GM19328 (cell line): ENCODE measurements at regions not wholly inside any gene's neighbourhood (a gene's known extent, or its start where the extent isn't known, plus 50 kb on each side); places are given as distances from the start of the nearest gene placed in this dataset.
"Not testable (repeated sequence)": the region's sequence is repeated elsewhere in the genome, so short reads cannot be mapped to it uniquely, and the experiment has no call there.

Experiments used
- ATAC-seq: cut with Tn5 transposase; IDR thresholded peaks from one replicate; pipeline ENCODE4 v1.9.1; 2021; ENCODE audit warnings: mild to moderate bottlenecking, moderate library complexity; ENCODE audit not compliant: unreplicated experiment

DNA sequence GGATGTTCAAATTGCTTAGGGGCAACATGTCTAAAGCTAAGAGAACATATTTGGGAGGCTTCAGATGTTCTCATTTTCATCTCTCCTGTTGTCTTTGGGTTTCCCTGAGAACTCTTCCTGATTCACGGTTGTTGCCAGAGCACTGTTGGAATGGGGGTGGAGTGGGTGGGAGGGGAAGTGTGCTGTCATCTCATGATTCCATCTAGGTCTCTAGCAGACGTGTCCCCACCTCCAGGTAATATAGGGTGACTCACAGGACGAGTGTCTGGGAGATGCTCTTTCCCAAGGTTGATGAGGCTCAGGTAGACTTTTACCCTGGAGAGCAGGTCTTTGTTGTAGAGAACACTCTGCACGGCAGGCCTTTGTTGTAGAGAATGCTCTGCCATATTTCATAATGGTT lies 636.9 kb downstream of the QKI start:
- ATAC-seq, result no peak

GRCh38 chr6:164049517-164049988 lies 635.0 kb downstream of the QKI start:
- ATAC-seq, result no peak

DNA sequence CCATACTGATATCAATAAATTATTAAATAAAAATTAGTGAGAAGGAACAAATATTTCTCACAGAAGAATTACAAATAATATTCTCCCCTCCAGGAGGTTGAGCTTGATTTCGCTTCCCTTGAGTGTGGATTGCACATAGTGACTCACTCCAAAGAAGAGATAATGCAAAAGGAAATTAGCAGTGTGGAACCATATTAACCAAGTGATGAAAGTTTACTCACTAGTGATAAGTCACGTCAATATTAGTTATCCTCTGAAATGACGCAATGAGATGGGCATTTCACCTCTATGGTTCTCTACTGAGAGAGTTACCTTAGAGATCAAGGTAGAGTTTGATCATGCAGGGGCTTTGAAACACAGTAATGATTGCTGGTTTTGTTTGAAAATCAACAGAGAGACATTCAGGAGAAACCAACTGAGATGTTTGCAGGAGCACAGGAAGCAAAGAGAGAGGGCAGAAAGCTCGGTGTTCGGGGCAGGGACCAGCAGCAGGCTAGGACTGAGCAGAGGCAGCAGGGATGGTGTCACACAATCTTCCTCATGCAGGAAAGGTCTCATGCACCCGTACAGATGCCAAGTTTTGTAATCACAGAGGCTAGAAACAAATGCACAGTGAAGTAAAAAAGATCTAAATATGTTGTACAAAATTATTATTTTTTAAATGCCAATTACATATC lies 634.5 kb downstream of the QKI start:
- ATAC-seq, result no peak

- ATAC-seq, result no peak
These were observed 630.6 kb downstream of the QKI start for GRCh38 chr6:164045082-164045481.

- ATAC-seq, result not testable (repeated sequence)
These were observed 629.1 kb downstream of the QKI start for GRCh38 chr6:164043656-164044055.

GRCh38 chr6:164042212-164042611 lies 627.7 kb downstream of the QKI start:
- ATAC-seq, result no peak

- ATAC-seq, result no peak
These were observed 626.5 kb downstream of the QKI start for GRCh38 chr6:164040994-164041393.

DNA sequence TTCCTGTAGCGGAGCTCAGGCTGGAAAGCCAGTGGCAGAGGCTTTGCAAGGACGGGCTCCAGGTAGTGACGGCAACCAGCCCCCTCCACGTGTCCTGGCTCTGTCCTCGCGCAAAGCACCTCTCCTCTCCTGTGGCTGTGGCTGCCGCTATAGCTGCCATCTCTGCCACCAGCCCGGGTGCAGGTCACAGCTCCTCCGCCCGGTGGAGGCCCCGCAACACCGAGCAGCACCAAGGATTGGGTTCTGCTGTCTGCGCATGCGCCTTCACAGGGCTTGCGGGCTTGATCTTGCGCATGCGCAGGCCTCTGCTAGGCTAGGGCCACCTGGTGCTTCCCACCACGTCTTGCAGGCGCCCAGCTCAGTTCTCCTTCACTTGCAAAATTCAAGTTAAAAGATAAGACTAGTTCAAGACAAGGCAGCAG lies 625.4 kb downstream of the QKI start:
- ATAC-seq, result no peak

DNA sequence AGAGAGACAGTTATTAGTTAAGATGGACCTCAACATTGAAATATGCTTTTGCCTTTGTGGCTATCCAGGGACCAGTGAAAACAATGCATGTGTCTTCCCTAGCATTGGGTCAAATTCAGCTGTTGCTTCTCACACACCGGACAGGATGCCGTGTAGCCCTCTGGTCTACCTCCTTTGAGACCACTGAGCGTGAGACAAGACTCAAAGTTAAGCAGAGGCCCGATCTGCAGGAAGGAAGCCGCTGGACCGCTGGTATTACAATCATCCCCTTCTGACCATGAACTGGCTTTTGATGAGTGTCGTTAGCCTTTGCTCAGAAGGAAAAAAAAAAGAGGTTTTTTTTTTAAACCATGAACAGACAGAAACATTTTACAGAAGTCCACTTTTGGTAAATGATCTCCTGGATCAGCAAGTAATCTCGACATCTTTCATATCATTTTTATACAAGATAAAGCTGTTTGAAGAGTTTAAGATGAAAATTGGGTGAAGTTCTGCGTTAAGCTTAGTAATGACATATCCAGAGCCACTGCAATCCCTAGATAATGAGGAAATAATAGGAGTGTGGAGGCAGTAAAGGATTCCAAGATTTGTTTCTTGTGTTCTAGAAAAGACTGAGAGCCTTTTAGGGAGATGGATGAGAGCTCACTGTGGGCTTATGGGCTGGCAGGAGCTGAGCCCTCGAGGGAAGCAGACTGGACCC lies 622.8 kb downstream of the QKI start:
- ATAC-seq, result no peak

- ATAC-seq, result no peak
These were observed 621.5 kb downstream of the QKI start for GRCh38 chr6:164035900-164036485.

DNA sequence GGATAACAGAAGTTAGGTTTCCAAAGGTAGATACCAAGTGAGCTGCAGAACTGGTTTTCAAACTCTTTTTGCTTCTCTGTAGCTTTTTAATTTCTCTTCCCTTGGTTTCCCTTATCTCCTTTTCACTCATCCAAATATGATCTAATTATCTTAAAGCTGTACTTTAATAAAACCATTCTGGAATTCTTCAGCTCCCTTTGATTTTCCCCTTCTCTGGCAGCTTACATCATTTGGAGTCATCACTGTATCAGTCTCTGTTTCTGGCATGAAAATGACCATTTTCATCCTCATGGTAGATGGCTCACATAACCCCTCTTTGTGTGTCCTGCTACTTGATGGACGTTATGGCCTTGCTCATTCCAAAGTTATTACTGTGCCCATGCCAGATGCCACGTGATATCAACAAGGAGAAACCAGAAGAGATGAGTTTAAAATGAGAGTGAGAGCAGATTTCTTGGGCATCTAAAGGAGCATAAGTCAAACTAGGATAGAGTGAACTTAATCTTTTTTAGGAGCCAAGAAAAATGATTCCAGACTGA lies 620.2 kb downstream of the QKI start:
- no peak for ATAC-seq

DNA sequence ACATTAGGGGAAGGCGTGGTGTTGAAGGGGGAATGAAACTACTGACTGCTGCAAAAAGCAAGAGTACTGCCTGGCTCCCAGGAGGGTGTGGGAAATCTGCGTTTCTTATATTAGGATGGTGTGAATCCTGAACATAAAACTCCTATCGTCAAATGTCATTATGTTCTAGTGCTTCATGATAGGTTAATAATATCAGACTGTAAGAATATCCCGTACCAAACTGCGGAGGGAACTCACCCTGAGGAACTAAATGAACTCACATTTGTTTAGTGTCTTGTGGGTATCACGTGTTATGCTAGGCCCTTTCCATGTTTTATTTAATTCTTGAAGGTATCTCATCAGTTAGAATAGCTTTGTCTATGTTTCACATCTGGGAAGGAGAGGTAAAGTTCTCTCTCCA lies 610.7 kb downstream of the QKI start:
- ATAC-seq, result no peak

- no peak for ATAC-seq
These were observed 609.0 kb downstream of the QKI start for GRCh38 chr6:164023535-164023934.

DNA sequence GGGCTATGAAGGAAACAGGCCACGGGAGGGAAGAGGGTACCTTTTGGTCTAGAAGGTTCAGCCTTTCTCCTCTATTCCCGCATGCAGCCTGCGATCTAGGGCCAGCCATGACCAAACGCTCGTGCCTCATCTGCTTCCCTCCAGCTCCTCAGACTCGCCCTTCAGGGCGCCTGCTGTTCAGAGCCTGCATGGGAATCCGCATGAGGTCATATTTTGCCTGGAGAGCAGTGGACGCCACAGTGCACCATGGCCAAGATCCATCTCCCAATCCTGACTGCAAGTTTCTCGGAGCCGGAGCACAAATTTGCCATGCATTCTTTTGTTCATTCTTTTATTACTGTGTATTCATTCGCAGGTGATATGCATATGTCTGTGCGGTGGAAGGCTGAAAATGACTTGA lies 608.1 kb downstream of the QKI start:
- ATAC-seq, result no peak

DNA sequence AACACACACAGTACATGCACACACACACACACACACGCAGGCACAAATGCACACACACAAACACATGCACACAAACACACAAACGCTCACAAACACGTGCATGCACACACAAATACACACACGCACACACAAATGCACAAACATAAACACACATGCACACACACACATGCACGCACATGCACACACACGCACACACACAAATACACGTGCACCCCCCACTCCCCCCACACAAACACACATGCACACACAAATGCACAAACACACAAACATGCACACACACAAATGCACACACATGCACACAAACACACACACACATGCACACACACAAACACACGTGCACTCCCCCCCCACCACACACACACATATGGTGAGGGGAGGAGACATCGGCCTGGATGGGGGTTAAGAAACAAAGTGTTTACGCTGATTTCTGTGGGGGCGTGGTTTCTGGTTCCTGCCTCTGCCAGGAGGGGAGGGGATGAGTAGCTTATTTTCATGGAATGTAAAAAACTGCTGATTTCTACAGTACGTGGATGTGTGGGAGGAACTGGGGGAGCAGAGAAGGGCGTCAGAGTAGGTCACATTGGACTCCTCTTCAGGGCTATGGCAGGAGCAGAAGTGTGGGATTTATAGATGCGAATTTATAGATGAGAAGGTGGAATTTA lies 607.2 kb downstream of the QKI start:
- no peak for ATAC-seq

GRCh38 chr6:164020142-164020541 lies 605.6 kb downstream of the QKI start:
- no peak for ATAC-seq

- no peak for ATAC-seq
These were observed 603.6 kb downstream of the QKI start for GRCh38 chr6:164018133-164018532.

DNA sequence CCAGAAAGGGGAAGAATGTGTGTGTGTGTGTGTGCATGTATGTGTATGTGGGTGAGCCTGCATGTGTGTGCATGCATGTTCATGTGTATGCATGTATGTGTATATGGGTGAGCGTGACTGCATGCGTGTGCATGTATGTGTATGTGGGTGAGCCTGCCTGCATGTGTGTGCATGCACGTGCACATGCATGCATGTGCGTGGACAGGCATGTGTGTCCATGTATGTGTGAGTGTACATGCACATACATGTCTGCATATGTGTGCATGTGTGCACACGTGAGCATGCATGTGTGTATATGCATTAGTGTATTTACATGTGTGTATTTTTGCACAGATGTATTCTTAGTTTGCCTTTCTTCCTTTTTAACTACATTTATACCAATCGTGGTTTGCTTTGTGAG lies 601.5 kb downstream of the QKI start:
- no peak for ATAC-seq

- ATAC-seq, result no peak
These were observed 600.6 kb downstream of the QKI start for GRCh38 chr6:164015088-164015484.

- no peak for ATAC-seq
These were observed 600.0 kb downstream of the QKI start for GRCh38 chr6:164014346-164015087.
